GM21737 (cell line): ENCODE measurements at regions not wholly inside any gene's neighbourhood (a gene's known extent, or its start where the extent isn't known, plus 50 kb on each side); places are given as distances from the start of the nearest gene placed in this dataset.

Source experiments
- ATAC-seq: cut with Tn5 transposase; IDR thresholded peaks from one replicate; pipeline ENCODE4 v1.9.1; 2021; ENCODE audit warnings: mild to moderate bottlenecking, moderate library complexity; ENCODE audit not compliant: unreplicated experiment

DNA sequence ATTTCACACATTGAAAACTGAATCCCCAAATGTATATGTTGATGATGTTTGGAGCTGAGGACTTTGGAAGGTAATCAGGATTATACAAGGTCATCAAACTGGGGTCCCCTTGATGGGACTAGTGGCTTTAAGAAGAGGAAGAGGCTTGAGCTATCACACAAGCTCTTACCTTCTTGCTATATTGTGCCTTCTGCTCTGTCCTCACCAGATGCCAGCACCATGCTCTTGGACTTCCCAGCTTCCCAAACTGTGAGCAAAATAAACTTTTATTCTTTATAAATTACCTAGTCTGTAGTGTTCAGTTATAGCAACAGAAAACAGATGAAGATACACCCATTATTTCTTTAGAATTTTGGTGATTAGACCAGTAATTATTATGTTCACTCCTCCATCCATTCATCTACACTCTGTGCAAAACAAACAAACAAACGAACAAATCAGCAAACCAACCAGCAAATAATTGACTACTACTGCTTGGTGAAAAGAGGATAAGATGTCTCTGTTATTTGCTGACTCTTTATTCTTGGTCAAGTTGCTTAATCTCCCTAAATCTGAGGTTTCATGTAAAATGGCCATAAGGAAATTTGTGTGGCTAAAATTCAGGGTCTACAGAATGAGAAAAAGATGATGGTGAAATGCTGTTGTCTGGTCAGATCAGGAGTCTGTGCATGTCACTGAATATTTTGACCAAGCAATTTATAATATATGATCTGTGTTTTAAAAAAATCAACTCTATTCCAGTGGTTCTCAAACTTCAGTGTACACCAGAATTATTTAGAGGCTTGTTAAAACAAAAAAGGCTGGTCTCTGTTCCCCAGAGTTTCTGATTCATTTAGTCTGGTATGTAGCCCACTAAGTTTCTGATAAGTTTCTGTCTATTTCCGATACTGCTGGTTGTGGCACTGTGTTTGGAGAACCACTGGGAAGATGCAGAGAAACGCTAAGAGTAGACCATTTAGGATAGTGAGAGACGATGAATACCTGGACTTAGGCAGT, 854.1 kb downstream of the MAT2B start:
- ATAC-seq, result no peak

- ATAC-seq, result no peak
These were observed 855.2 kb downstream of the MAT2B start for GRCh38 chr5:164360589-164360988.

DNA sequence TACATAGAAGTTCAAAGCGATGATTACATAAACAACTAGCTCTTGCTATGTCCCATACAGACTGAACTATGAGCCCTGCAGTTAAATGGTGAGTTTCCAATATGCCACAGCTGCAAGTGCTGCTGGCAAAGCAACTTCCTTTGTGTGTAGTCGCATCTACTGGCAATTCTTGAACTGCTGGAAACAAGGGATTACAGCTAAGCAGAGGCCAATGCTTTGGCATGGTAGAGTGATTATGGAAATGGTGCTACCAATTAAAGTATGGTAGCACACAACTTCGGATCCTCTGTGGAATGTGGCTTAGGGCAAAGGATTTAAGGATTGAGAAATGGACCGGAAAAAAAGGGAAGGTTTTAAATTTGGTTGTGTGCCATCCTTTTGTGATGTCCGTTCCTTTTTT, 856.6 kb downstream of the MAT2B start:
- ATAC-seq, result no peak

GRCh38 chr5:164362835-164363234, 857.4 kb downstream of the MAT2B start:
- no peak for ATAC-seq

GRCh38 chr5:164364237-164365208, 859.1 kb downstream of the MAT2B start:
- ATAC-seq, result no peak

DNA sequence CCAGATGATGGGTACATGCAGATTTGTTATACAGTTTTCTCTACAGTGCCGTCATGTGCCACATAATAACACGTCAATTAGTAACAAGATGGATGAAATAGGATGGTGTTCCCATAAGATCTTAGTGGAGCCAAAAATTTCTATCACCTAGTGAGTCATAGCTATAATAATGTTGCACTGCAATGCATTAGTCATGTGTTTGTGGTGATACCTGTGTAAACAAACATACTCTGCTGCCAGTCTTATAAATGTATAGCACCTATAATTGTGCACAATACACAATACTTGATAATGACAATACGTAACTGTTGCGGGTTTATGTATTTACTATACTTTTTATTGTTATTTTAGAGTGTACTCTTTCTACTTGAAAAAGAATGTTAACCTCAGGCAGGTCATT, 865.4 kb downstream of the MAT2B start:
- no peak for ATAC-seq

DNA sequence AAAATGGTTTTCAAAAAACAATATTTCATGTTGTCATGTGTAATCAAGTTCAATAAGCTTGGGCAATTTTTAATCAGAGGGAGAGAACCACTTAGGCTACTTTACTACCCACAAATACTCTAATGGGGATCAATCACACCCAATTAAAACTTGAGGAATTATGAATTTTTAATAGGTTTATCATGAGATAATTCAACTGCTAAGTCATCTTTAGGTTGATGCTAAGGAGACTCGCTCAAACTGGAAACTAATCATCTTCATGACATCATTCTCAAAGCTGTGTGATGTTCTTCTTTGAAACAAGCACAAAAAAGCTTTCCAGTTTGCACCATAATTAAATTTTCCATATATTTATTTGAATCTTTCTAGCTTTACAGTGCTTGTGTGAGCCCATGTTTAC, 867.5 kb downstream of the MAT2B start:
- no peak for ATAC-seq

- no peak for ATAC-seq
These were observed 868.5 kb downstream of the MAT2B start for GRCh38 chr5:164373876-164374275.

- ATAC-seq, result no peak
These were observed 869.6 kb downstream of the MAT2B start for GRCh38 chr5:164375051-164375450.

DNA sequence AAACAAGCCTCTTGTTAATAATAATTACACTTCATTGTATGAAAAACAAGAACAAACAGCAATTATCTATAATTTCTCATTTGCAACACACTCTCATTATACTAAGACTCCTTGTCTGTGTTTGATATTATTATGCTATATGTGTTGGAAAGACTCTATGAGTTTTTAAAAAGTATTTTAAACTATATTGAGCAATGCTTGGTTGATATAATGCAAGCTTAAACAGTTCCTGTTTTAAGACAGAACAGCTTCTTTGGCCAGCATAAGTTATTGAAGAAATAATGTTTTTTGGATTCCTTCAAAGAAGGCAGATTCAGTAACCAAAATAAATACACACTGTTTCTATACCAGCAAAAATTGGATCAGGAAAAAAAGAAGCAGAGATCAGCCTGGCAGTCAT, 871.4 kb downstream of the MAT2B start:
- no peak for ATAC-seq

- ATAC-seq, result no peak
These were observed 872.3 kb downstream of the MAT2B start for GRCh38 chr5:164377746-164378145.

- no peak for ATAC-seq
These were observed 878.2 kb downstream of the MAT2B start for GRCh38 chr5:164383662-164384061.

- no peak for ATAC-seq
These were observed 887.1 kb downstream of the MAT2B start for GRCh38 chr5:164392531-164392930.

GRCh38 chr5:164394686-164395194, 889.3 kb downstream of the MAT2B start:
- ATAC-seq, result no peak

- no peak for ATAC-seq
These were observed 907.1 kb downstream of the MAT2B start for GRCh38 chr5:164412531-164412930.

DNA sequence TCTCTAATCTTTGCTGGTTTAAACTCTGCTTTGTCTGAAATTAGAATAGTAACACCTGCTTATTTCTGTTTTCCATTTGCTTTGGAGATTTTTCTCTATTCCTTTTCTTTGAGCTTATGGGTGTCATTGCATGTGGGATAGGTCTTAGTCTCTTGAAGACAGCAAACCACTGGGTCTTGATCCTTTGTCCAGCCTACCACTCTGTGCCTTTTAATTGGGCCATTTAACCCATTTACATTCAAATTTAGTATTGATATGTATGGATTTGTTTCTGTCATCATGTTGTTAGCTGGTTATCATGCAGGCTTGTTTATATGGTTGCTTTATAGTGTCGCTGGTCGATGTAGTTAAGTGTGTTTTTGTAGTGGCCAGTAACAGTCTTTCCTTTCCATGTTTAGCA, 914.7 kb downstream of the MAT2B start:
- ATAC-seq, result no peak

GRCh38 chr5:164422400-164422799, 917.0 kb downstream of the MAT2B start:
- no peak for ATAC-seq

- ATAC-seq, result no peak
These were observed 926.4 kb downstream of the MAT2B start for GRCh38 chr5:164431634-164432304.

DNA sequence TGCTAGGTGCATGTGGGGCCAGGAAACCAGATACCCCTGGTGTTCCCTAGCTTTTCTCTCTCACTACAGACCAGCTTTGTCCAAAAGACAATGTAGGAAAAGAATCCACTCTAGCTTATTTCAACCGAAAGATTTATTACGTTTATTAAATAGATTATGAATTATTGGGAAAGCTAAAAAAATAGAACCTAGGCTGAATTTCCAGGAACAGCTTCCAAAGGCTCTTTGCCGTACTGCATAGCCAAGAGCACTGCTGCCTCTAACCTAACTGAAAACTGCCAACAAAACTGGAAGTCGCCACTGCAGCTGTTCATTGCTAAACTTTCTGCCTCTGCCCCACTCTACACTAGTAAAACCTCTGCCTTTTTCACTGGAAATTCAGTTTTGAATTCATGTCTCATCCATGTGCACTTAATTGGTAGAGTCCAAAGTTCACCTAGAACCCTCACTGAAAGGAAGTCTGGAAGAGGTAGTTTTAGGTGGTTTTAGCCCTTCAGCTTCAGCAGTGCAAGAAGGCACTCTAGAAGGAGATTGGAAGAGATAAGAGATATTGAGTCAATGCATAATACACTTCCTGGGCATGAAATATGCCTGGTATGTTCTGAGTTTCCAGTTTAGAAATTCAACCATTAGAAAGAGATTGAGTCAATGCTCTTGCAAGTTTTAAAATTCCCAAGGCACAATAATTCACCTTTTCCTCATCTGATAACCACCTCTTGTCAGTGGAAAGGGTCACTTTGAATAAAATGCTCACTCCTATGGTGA, 927.9 kb downstream of the MAT2B start:
- no peak for ATAC-seq

- no peak for ATAC-seq
These were observed 930.2 kb downstream of the MAT2B start for GRCh38 chr5:164435576-164435975.
